Suprapubic skin (tissue), 4 donors: ENCODE measurements at regions not wholly inside any gene's neighbourhood (a gene's known extent, or its start where the extent isn't known, plus 50 kb on each side); places are given as distances from the start of the nearest gene placed in this dataset.

Experiments used
- DNase-seq, 2 donors: peaks; one replicate each; pipeline ENCODE4 v3.0.0-alpha.2; 2019; ENCODE audit warnings: low spot score in 2 of 2
- H3K27ac ChIP-seq: fragments of 200-600 bp; sonication (generic); one replicate; pipeline ENCODE4 v1.5.1; 2019
- H3K27me3 ChIP-seq: fragments of 200-600 bp; sonication (generic); one replicate; pipeline ENCODE4 v1.5.1; 2019
- H3K36me3 ChIP-seq: fragments of 200-600 bp; sonication (generic); one replicate; pipeline ENCODE4 v1.5.1; 2019
- H3K4me1 ChIP-seq: fragments of 200-600 bp; sonication (generic); one replicate; pipeline ENCODE4 v1.5.1; 2019
- H3K4me3 ChIP-seq: fragments of 200-600 bp; sonication (generic); one replicate; pipeline ENCODE4 v1.5.1; 2019; ENCODE audit warnings: mild to moderate bottlenecking
- H3K9me3 ChIP-seq: fragments of 200-600 bp; sonication (generic); one replicate; pipeline ENCODE4 v1.5.1; 2019
- EP300 ChIP-seq: sonication (generic); formaldehyde crosslinking; IDR thresholded peaks from one replicate; pipeline ENCODE4 v1.6.1; 2017; ENCODE audit warnings: antibody characterized with exemption
- POLR2A ChIP-seq, 2 donors: fragments of 450-650 bp; IDR thresholded peaks; one replicate each; pipeline ENCODE4 v1.6.1; 2017; ENCODE audit warnings: antibody characterized with exemption in 2 of 2, mild to moderate bottlenecking in 2 of 2, moderate library complexity in 2 of 2
- POLR2AphosphoS5 ChIP-seq, 3 donors: sonication (generic); formaldehyde crosslinking; IDR thresholded peaks; one replicate each; pipeline ENCODE4 v1.6.1; 2017; ENCODE audit warnings: antibody characterized with exemption in 3 of 3
- WGBS: methylation state at CpG from one replicate; pipeline ENCODE4 v1.1.5; 2018; 5-methylcytosine and 5-hydroxymethylcytosine counted together
- TF ChIP-seq, protein P1 (sequence below), 2 donors: fragments of 200-600 bp in 1 of 2; fragments of 450-650 bp in 1 of 2; sonication (generic) in 1 of 2; IDR thresholded peaks; one replicate each; pipeline ENCODE4 v1.5.1; 2016 to 2019; ENCODE audit warnings: antibody characterized with exemption in 2 of 2, mild to moderate bottlenecking in 1 of 2, moderate library complexity in 1 of 2

DNA sequence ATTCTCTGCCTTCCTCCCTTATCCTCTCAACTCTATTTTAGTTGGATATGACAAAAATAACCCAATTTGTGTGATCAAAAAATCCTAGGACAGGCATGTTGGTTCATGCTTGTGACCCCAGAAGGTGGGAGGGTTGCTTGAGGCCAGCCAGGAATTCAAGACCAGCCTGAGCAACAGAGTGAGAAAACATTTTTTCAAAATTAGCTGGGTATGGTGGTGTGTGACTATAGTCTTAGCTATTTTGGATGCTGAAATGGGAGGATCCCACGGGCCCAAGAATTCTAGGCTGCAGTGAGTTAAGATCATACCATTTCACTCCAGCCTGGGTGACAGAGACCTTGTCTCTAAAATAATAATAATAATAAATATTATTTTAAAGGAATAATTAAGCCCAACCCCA lies 1383.1 kb upstream of the ADGRL2 start:
- Histone ChIP-seq H3K27me3 (no peaks in the 10 kb centered on the region), H3K27ac (no peak overlapping the region), H3K4me3 (no peak overlapping the region), H3K36me3 (no peaks in the 10 kb centered on the region), H3K4me1 (no peaks in the 10 kb centered on the region), H3K9me3 (no peaks in the 10 kb centered on the region)
- TF ChIP-seq EP300, result no peak
- WGBS, result 90% methylated on average over 1 of the region's 1 CpG
- DNase-seq, result no peak

DNA sequence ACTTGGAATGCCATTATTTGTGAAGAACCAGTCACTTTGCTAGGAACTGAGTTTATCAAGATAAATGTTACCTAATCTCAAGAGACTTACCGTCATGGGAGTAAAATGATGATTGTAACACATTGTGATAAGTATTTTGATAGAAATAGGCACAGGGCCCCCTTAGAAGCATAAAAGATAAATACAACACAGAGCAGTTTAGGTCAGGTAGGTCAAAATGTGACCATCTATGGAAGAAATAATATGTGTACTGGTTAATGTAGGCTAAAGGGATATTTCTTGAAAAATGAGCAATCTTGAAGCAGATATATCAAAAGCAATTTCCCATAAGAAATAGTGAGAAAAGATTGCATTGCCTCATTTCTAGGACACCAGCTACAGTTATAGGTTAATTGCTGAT lies 1386.8 kb upstream of the ADGRL2 start:
- WGBS, result 94% methylated on average over 1 of the region's 1 CpG

DNA sequence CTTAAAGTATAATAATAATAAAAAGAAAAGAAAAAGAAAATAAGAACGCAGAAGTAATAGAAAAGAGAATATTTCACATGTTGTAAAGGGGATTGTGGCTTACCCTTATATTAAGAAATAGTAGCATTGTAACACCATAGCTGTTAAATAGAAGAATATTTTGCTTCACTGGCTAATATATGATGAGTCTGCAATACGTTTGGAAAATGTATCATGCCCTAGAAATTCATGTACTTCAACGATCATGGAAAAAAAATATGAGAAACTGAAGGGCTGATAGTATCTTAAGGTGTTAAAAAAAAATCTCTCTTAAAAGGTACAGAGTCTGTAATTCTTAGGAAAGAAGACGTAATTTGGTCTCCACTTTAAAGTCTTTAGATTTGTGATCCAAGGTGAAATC lies 1390.5 kb upstream of the ADGRL2 start:
- 83% methylated on average over 4 of the region's 4 CpGs for WGBS

More for the DNA sequence above, 1386.8 kb upstream of the ADGRL2 start:
- Histone ChIP-seq H3K36me3 (no peaks in the 10 kb centered on the region), H3K4me3 (no peak overlapping the region), H3K9me3 (no peaks in the 10 kb centered on the region), H3K27ac (no peak overlapping the region), H3K4me1 (no peaks in the 10 kb centered on the region), H3K27me3 (no peaks in the 10 kb centered on the region)
- no peak for DNase-seq
- TF ChIP-seq POLR2AphosphoS5 (IDR thresholded peaks at IDR 0.05) (no peak), EP300 (no peak), POLR2A (IDR thresholded peaks at IDR 0.05) (no peak)
- TF ChIP-seq, protein P1, sequence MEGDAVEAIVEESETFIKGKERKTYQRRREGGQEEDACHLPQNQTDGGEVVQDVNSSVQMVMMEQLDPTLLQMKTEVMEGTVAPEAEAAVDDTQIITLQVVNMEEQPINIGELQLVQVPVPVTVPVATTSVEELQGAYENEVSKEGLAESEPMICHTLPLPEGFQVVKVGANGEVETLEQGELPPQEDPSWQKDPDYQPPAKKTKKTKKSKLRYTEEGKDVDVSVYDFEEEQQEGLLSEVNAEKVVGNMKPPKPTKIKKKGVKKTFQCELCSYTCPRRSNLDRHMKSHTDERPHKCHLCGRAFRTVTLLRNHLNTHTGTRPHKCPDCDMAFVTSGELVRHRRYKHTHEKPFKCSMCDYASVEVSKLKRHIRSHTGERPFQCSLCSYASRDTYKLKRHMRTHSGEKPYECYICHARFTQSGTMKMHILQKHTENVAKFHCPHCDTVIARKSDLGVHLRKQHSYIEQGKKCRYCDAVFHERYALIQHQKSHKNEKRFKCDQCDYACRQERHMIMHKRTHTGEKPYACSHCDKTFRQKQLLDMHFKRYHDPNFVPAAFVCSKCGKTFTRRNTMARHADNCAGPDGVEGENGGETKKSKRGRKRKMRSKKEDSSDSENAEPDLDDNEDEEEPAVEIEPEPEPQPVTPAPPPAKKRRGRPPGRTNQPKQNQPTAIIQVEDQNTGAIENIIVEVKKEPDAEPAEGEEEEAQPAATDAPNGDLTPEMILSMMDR (IDR thresholded peaks at IDR 0.05), result no peak

DNA sequence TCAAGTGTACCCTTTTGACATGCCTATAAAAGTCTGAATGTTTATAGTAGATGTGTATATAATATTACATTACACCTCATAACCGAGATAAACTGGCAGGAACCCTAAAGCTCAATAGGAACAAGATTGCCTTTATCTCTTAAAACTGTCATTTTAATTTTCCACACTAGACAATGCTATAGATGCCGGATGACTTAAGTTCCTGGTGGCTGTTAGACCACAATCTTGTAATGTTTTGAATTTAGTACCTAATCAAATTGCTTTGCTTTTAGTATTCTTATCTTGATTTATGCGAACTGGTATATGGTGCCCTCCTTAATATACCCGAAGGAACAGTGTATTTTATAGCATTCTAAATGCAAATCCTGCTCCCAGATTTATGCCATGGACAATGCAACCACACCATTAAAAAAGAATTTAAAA lies 1397.0 kb upstream of the ADGRL4 start:
- Histone ChIP-seq H3K4me3 (no peak overlapping the region), H3K4me1 (no peaks in the 10 kb centered on the region), H3K27me3 (no peaks in the 10 kb centered on the region), H3K9me3 (no peaks in the 10 kb centered on the region), H3K36me3 (no peaks in the 10 kb centered on the region), H3K27ac (no peak overlapping the region)
- 80% methylated on average over 4 of the region's 4 CpGs for WGBS
- TF ChIP-seq, protein P1 (IDR thresholded peaks at IDR 0.05), result no peak
- no peak for TF ChIP-seq POLR2A (IDR thresholded peaks at IDR 0.05)
- TF ChIP-seq POLR2AphosphoS5 (IDR thresholded peaks at IDR 0.05), result no peak
- TF ChIP-seq EP300, result no peak
- DNase-seq, result no peak

More for the DNA sequence above, 1390.5 kb upstream of the ADGRL2 start:
- no peak overlapping the region for H3K4me3 ChIP-seq
- no peak overlapping the region for H3K27ac ChIP-seq
- no peaks in the 10 kb centered on the region for H3K27me3 ChIP-seq
- no peaks in the 10 kb centered on the region for H3K9me3 ChIP-seq
- no peaks in the 10 kb centered on the region for H3K4me1 ChIP-seq
- TF ChIP-seq POLR2A (IDR thresholded peaks at IDR 0.05) (no peak), EP300 (no peak), POLR2AphosphoS5 (IDR thresholded peaks at IDR 0.05) (no peak)
- TF ChIP-seq, protein P1 (IDR thresholded peaks at IDR 0.05), result no peak
- no peak for DNase-seq
- no peaks in the 10 kb centered on the region for H3K36me3 ChIP-seq

DNA sequence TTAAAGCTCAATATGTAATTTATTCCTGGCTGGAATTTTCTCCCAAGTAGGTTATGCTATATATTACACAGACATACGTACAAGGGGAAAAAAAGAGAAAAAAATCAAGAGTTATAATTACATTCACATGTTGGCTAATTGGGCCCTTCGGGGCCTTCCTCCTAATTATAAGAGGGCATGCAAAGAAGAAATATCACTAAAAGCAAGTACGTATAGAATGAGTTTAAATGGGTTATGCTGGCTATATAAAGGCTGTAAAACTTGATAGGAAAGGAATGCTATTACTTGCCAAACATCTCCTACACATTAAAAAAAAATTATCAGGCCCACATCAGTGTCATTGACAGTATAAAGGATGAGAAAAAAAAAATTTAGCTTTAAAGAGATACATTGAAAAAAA lies 1396.1 kb upstream of the ADGRL4 start:
- WGBS, result 55% methylated on average over 3 of the region's 3 CpGs
- H3K27ac ChIP-seq, result no peak overlapping the region
- no peaks in the 10 kb centered on the region for H3K36me3 ChIP-seq
- no peak overlapping the region for H3K4me3 ChIP-seq
- no peaks in the 10 kb centered on the region for H3K9me3 ChIP-seq
- H3K27me3 ChIP-seq, result no peaks in the 10 kb centered on the region
- TF ChIP-seq, protein P1 (IDR thresholded peaks at IDR 0.05), result no peak
- no peak for TF ChIP-seq EP300
- no peaks in the 10 kb centered on the region for H3K4me1 ChIP-seq
- DNase-seq, result no peak

DNA sequence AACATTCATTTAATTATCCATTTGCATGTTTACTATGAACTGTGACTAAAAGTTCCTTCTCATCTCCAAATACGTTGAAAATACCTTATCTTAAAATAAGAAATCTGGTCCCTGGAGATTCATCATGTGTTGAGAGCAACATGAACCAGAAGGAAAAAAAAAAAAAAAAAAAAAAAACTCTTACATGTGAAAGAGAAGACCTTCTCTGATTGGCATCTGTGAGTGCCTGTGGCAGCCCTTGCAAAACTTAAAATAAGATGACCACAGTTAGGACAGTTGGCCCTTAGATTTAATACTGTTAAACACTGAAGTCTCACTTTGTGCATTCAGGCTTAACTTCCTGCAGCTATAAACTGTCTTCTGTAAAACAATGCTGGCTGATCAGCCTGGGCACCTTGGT lies 1395.2 kb upstream of the ADGRL4 start:
- no peak for TF ChIP-seq POLR2A (IDR thresholded peaks at IDR 0.05)
- TF ChIP-seq, protein P1 (IDR thresholded peaks at IDR 0.05), result no peak
- TF ChIP-seq EP300, result no peak
- TF ChIP-seq POLR2AphosphoS5 (IDR thresholded peaks at IDR 0.05), result no peak
- WGBS, result 61% methylated on average over 1 of the region's 1 CpG

More for the DNA sequence above, 1395.2 kb upstream of the ADGRL4 start:
- no peaks in the 10 kb centered on the region for H3K9me3 ChIP-seq
- no peak for DNase-seq
- H3K27ac ChIP-seq, result no peak overlapping the region
- no peaks in the 10 kb centered on the region for H3K27me3 ChIP-seq
- H3K36me3 ChIP-seq, result no peaks in the 10 kb centered on the region
- H3K4me3 ChIP-seq, result no peak overlapping the region
- no peaks in the 10 kb centered on the region for H3K4me1 ChIP-seq
